Neural cell (in vitro differentiated cells): ENCODE measurements at regions not wholly inside any gene's neighbourhood (a gene's known extent, or its start where the extent isn't known, plus 50 kb on each side); places are given as distances from the start of the nearest gene placed in this dataset.

ENCODE experiments used
- CTCF ChIP-seq: fragments of 450-650 bp; IDR thresholded peaks from 2 replicates; pipeline ENCODE4 v1.5.1; 2014; ENCODE audit warnings: antibody characterized with exemption, mild to moderate bottlenecking, moderate library complexity; ENCODE audit not compliant: poor library complexity, severe bottlenecking
- EP300 ChIP-seq: fragments of 450-650 bp; conservative IDR thresholded peaks from 2 replicates; pipeline ENCODE4 v1.6.1; 2014; ENCODE audit warnings: antibody characterized with exemption, mild to moderate bottlenecking, moderate library complexity; ENCODE audit not compliant: poor library complexity, severe bottlenecking
- EZH2 ChIP-seq: fragments of 200-600, 300-800 bp; shearing (Covaris generic), sonication (generic); IDR thresholded peaks from 2 replicates; pipeline ENCODE4 v1.6.1; 2014; ENCODE audit warnings: antibody characterized with exemption, low read length, borderline replicate concordance, mild to moderate bottlenecking; ENCODE audit not compliant: insufficient read depth, poor library complexity, severe bottlenecking
- MXI1 ChIP-seq: fragments of 450-650 bp; conservative IDR thresholded peaks from 2 replicates; pipeline ENCODE4 v1.6.1; 2014; ENCODE audit warnings: antibody characterized with exemption, mild to moderate bottlenecking; ENCODE audit not compliant: poor library complexity, severe bottlenecking
- REST ChIP-seq: IDR thresholded peaks from 2 replicates; pipeline ENCODE4 v1.6.1; 2012; ENCODE audit warnings: borderline replicate concordance

GRCh38 chr10:44240584-44241205, 144.2 kb downstream of the CXCL12 start:
- TF ChIP-seq CTCF: no peak
- TF ChIP-seq REST: no peak
- TF ChIP-seq EZH2: no peak
- TF ChIP-seq EP300: no peak
- no peak for TF ChIP-seq MXI1
